GM21619 (cell line): ENCODE measurements at regions not wholly inside any gene's neighbourhood (a gene's known extent, or its start where the extent isn't known, plus 50 kb on each side); places are given as distances from the start of the nearest gene placed in this dataset.

Experiments used
- ATAC-seq: cut with Tn5 transposase; IDR thresholded peaks from one replicate; pipeline ENCODE4 v1.9.1; 2021; ENCODE audit not compliant: unreplicated experiment

- ATAC-seq, result no peak
These were observed 95.9 kb upstream of the PPP2R5A start for GRCh38 chr1:212189352-212189738.

GRCh38 chr1:212190169-212190568 lies 95.0 kb upstream of the PPP2R5A start:
- ATAC-seq, result no peak

- ATAC-seq, result no peak
These were observed 92.8 kb upstream of the PPP2R5A start for GRCh38 chr1:212192261-212192998.

- no peak for ATAC-seq
These were observed 88.9 kb upstream of the PPP2R5A start for GRCh38 chr1:212196355-212196754.

GRCh38 chr1:212201461-212201860 lies 83.7 kb upstream of the PPP2R5A start:
- no peak for ATAC-seq

- ATAC-seq, result no peak
These were observed 81.6 kb upstream of the PPP2R5A start for GRCh38 chr1:212203630-212204029.

GRCh38 chr1:212205006-212205405 lies 80.2 kb upstream of the PPP2R5A start:
- ATAC-seq, result no peak

- no peak for ATAC-seq
These were observed 79.4 kb upstream of the PPP2R5A start for GRCh38 chr1:212205843-212206242.

GRCh38 chr1:212207118-212207517 lies 78.1 kb upstream of the PPP2R5A start:
- no peak for ATAC-seq

- no peak for ATAC-seq
These were observed 77.2 kb upstream of the PPP2R5A start for GRCh38 chr1:212207822-212208520.

- ATAC-seq, result no peak
These were observed 76.1 kb upstream of the PPP2R5A start for GRCh38 chr1:212208978-212209644.

GRCh38 chr1:212211371-212211770 lies 73.8 kb upstream of the PPP2R5A start:
- no peak for ATAC-seq

GRCh38 chr1:212212343-212212742 lies 72.9 kb upstream of the PPP2R5A start:
- no peak for ATAC-seq

- ATAC-seq, result no peak
These were observed 72.3 kb upstream of the PPP2R5A start for GRCh38 chr1:212212906-212213305.

GRCh38 chr1:212213784-212214183 lies 71.4 kb upstream of the PPP2R5A start:
- no peak for ATAC-seq

GRCh38 chr1:212214325-212214724 lies 70.9 kb upstream of the PPP2R5A start:
- ATAC-seq, result no peak

GRCh38 chr1:212215910-212216309 lies 69.3 kb upstream of the PPP2R5A start:
- no peak for ATAC-seq

- ATAC-seq, result no peak
These were observed 67.6 kb upstream of the PPP2R5A start for GRCh38 chr1:212217633-212218032.

- ATAC-seq, result no peak
These were observed 67.1 kb upstream of the PPP2R5A start for GRCh38 chr1:212218065-212218464.

- ATAC-seq, result peak; percentile 95
These were observed 66.3 kb upstream of the PPP2R5A start for GRCh38 chr1:212218911-212219310.

GRCh38 chr1:212219679-212220463 lies 65.3 kb upstream of the PPP2R5A start:
- ATAC-seq, result no peak
